Astrocyte (in vitro differentiated cells and primary cell): ENCODE measurements at regions not wholly inside any gene's neighbourhood (a gene's known extent, or its start where the extent isn't known, plus 50 kb on each side); places are given as distances from the start of the nearest gene placed in this dataset.

Source experiments
- DNase-seq: peaks from one replicate; pipeline ENCODE4 v3.0.0-alpha.2; 2010; ENCODE audit warnings: low read depth
- FAIRE-seq: peaks from 2 replicates; lab custom pipeline; 2011; peaks lifted over from hg19 to GRCh38; lab: Jason Lieb, UNC
- H2AFZ ChIP-seq: 2 replicates; pipeline ENCODE4 v1.6.0; 2012; ENCODE audit warnings: low read depth, low read length, inconsistent platforms
- H3K27ac ChIP-seq: 2 replicates; pipeline ENCODE4 v1.5.1; 2011; ENCODE audit warnings: low read depth, low read length, inconsistent platforms
- H3K27me3 ChIP-seq: 2 replicates; pipeline ENCODE4 v1.6.0; 2011; ENCODE audit warnings: low read length, inconsistent platforms; ENCODE audit not compliant: insufficient read depth
- H3K36me3 ChIP-seq: 2 replicates; pipeline ENCODE4 v1.5.1; 2011; ENCODE audit warnings: low read length, inconsistent platforms; ENCODE audit not compliant: insufficient read depth
- H3K4me1 ChIP-seq: 2 replicates; pipeline ENCODE4 v1.5.1; 2011; ENCODE audit warnings: low read length, inconsistent platforms; ENCODE audit not compliant: insufficient read depth
- H3K4me2 ChIP-seq: 2 replicates; pipeline ENCODE4 v1.6.0; 2012; ENCODE audit warnings: low read length, inconsistent platforms
- H3K4me3 ChIP-seq: 2 replicates; pipeline ENCODE4 v1.5.1; 2011; ENCODE audit warnings: low read depth, mild to moderate bottlenecking, low read length, inconsistent platforms; ENCODE audit not compliant: insufficient read depth
- H3K79me2 ChIP-seq: 2 replicates; pipeline ENCODE4 v1.6.0; 2012; ENCODE audit warnings: mild to moderate bottlenecking, low read length, inconsistent platforms; ENCODE audit not compliant: insufficient read depth
- H3K9ac ChIP-seq: 2 replicates; pipeline ENCODE4 v1.6.0; 2012; ENCODE audit warnings: mild to moderate bottlenecking, low read length, inconsistent platforms
- H3K9me3 ChIP-seq: 2 replicates; pipeline ENCODE4 v1.5.1; 2012; ENCODE audit warnings: low read depth, mild to moderate bottlenecking, low read length, inconsistent platforms; ENCODE audit not compliant: insufficient read depth
- H4K20me1 ChIP-seq: 2 replicates; pipeline ENCODE4 v1.6.0; 2012; ENCODE audit warnings: low read length, inconsistent platforms; ENCODE audit not compliant: insufficient read depth
- H3K27ac Mint-ChIP-seq: one replicate; pipeline ENCODE4 v1.8.0; 2021; ENCODE audit warnings: mild to moderate bottlenecking, mixed read lengths; ENCODE audit not compliant: unreplicated experiment
- H3K27me3 Mint-ChIP-seq: one replicate; pipeline ENCODE4 v1.8.0; 2021; ENCODE audit warnings: low read depth, mixed read lengths; ENCODE audit not compliant: unreplicated experiment
- H3K36me3 Mint-ChIP-seq: one replicate; pipeline ENCODE4 v1.8.0; 2021; ENCODE audit warnings: low read depth, mixed read lengths; ENCODE audit not compliant: unreplicated experiment
- H3K4me1 Mint-ChIP-seq: one replicate; pipeline ENCODE4 v1.8.0; 2021; ENCODE audit warnings: low read depth, mixed read lengths; ENCODE audit not compliant: unreplicated experiment
- H3K4me3 Mint-ChIP-seq: one replicate; pipeline ENCODE4 v1.8.0; 2021; ENCODE audit warnings: mild to moderate bottlenecking, moderate library complexity, mixed read lengths; ENCODE audit not compliant: unreplicated experiment
- H3K9me3 Mint-ChIP-seq: one replicate; pipeline ENCODE4 v1.8.0; 2021; ENCODE audit warnings: mild to moderate bottlenecking, mixed read lengths; ENCODE audit not compliant: unreplicated experiment
- CTCF ChIP-seq: IDR thresholded peaks from 2 replicates; pipeline ENCODE4 v1.5.1; 2011; ENCODE audit warnings: low read depth, mild to moderate bottlenecking, inconsistent platforms, low read length, moderate library complexity; ENCODE audit not compliant: insufficient read depth
- EZH2 ChIP-seq: IDR thresholded peaks from 2 replicates; pipeline ENCODE4 v1.6.1; 2012; ENCODE audit warnings: mild to moderate bottlenecking, low read length, inconsistent platforms; ENCODE audit not compliant: insufficient read depth

DNA sequence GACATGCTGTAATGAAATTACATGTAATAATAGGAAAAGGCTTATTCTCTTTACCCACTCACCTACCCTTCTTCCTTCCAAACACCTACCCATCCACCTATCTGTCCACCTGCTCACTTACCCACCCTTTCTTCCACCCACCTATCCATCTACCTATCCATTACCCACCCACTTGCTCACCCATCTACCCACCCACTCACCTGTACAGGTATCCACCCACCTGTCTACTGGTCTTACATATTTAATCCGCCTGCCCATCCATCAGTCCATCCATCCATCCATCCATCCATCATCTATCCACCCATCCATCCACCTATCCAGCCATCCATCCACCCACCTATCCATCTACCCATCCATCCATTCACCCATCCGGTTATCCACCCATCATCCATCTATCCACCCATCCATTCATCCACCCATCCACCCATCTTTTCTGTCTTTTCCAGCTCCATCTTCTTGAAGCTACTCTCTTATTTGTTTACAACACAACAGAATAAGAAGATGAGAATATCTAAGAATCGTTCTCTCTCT is 133.3 kb upstream of the STX18 start:
- H3K36me3 Mint-ChIP-seq = no peaks in the 10 kb centered on the region
- H3K9me3 Mint-ChIP-seq = no peaks in the 10 kb centered on the region
- no peak overlapping the region for H3K4me2 ChIP-seq
- H3K27ac Mint-ChIP-seq = no peak overlapping the region
- H2AFZ ChIP-seq = no peak overlapping the region
- no peaks in the 10 kb centered on the region for H3K79me2 ChIP-seq
- H3K27me3 Mint-ChIP-seq = peaks cover 12% of the 10 kb centered on the region
- no peaks in the 10 kb centered on the region for H3K9me3 ChIP-seq
- H3K9ac ChIP-seq = no peak overlapping the region
- no peaks in the 10 kb centered on the region for H3K36me3 ChIP-seq
- TF ChIP-seq EZH2 = no peak
- no peak for TF ChIP-seq CTCF
- peaks cover 17% of the 10 kb centered on the region for H3K27me3 ChIP-seq
- peaks cover 10% of the 10 kb centered on the region for H3K4me1 ChIP-seq
- no peak for DNase-seq
- H3K4me1 Mint-ChIP-seq = peaks cover 7% of the 10 kb centered on the region
- H3K4me3 Mint-ChIP-seq = no peak overlapping the region
- no peaks in the 10 kb centered on the region for H4K20me1 ChIP-seq
- H3K4me3 ChIP-seq = no peak overlapping the region
- H3K27ac ChIP-seq = no peak overlapping the region
- FAIRE-seq = no peak

- no peak overlapping the region for H3K27ac Mint-ChIP-seq
- no peak overlapping the region for H3K4me2 ChIP-seq
- no peaks in the 10 kb centered on the region for H3K9me3 ChIP-seq
- H2AFZ ChIP-seq = no peak overlapping the region
- peaks cover 9% of the 10 kb centered on the region for H3K27me3 Mint-ChIP-seq
- peaks cover 16% of the 10 kb centered on the region for H3K4me1 ChIP-seq
- H3K4me1 Mint-ChIP-seq = peaks cover 7% of the 10 kb centered on the region
- no peak overlapping the region for H3K27ac ChIP-seq
- FAIRE-seq (no peak), DNase-seq (peak; percentile 34)
- peaks cover 13% of the 10 kb centered on the region for H3K27me3 ChIP-seq
- no peaks in the 10 kb centered on the region for H4K20me1 ChIP-seq
- H3K9ac ChIP-seq = no peak overlapping the region
- no peak for TF ChIP-seq CTCF
- TF ChIP-seq EZH2 = no peak
- no peak overlapping the region for H3K4me3 ChIP-seq
- H3K4me3 Mint-ChIP-seq = no peak overlapping the region
- H3K79me2 ChIP-seq = no peaks in the 10 kb centered on the region
- H3K36me3 Mint-ChIP-seq = no peaks in the 10 kb centered on the region
- H3K36me3 ChIP-seq = no peaks in the 10 kb centered on the region
- no peaks in the 10 kb centered on the region for H3K9me3 Mint-ChIP-seq
Measured at GRCh38 chr4:4673070-4673469, 131.2 kb upstream of the STX18 start.

DNA sequence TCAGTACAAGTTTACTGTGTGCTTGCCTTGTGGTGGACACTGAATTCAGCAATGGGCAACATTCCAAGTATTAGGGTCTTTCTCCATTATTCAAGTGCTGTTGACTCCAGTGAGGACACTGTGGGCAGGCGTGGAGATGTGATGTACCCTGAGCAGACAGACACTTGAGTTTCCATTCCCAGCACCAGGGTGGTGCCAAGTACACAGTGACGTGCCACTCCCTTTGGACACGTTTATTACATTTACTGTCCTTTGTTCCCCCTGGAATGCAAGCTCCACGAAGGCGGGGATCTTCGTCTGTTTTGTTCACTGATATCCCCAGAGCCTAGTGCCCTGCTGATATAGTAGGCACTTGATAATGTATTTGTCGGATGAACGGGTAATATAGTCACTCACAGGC is 130.6 kb upstream of the STX18 start:
- Histone ChIP-seq H3K9me3 (no peaks in the 10 kb centered on the region), H4K20me1 (no peaks in the 10 kb centered on the region), H3K9ac (no peak overlapping the region), H3K4me2 (no peak overlapping the region), H3K27me3 (peaks cover 9% of the 10 kb centered on the region), H3K4me1 (peaks cover 16% of the 10 kb centered on the region), H3K79me2 (no peaks in the 10 kb centered on the region), H3K4me3 (no peak overlapping the region), H3K36me3 (no peaks in the 10 kb centered on the region), H2AFZ (no peak overlapping the region), H3K27ac (no peak overlapping the region)
- DNase-seq (no peak), FAIRE-seq (no peak)
- Mint-ChIP-seq H3K4me3 (no peak overlapping the region), H3K27me3 (peaks cover 7% of the 10 kb centered on the region), H3K36me3 (no peaks in the 10 kb centered on the region), H3K4me1 (peaks cover 4% of the 10 kb centered on the region), H3K9me3 (no peaks in the 10 kb centered on the region), H3K27ac (no peak overlapping the region)
- TF ChIP-seq EZH2 (no peak), CTCF (no peak)
